ENCODE measurements at regions not wholly inside any gene's neighbourhood (a gene's known extent, or its start where the extent isn't known, plus 50 kb on each side); places are given as distances from the start of the nearest gene placed in this dataset.

DNA sequence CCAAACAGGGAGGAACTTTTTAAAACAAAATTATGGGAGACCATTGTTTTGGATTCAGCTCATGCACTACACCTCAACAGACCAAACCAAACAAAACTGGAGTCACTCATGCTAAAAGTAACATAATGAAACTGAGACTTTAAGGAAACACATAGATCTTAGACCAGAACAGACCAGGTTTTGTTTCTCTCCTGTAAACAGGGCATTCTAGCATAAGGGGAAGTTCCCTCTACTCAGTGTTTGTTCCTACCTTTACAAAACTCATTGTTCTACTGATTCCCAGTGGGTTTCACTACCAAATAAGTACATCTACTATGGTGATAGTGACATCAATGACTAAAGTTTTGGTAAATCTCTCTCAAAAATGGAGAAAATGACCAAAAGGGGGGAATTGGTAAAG lies 1103.6 kb upstream of the EDIL3 start:
- no peak for DNase-seq (ENCODE audit: low read depth)
- no peak overlapping the region for H3K4me3 ChIP-seq (ENCODE audit: low read depth, low read length)
- TF ChIP-seq, protein P1, sequence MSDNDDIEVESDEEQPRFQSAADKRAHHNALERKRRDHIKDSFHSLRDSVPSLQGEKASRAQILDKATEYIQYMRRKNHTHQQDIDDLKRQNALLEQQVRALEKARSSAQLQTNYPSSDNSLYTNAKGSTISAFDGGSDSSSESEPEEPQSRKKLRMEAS (IDR thresholded peaks at IDR 0.05; ENCODE audit: low read depth, low read length) = no peak
- TF ChIP-seq MYC (IDR thresholded peaks at IDR 0.05; ENCODE audit: low read depth, low read length) (no peak), POLR2A (IDR thresholded peaks at IDR 0.05; ENCODE audit: extremely low read depth, insufficient read length) (no peak)

DNA sequence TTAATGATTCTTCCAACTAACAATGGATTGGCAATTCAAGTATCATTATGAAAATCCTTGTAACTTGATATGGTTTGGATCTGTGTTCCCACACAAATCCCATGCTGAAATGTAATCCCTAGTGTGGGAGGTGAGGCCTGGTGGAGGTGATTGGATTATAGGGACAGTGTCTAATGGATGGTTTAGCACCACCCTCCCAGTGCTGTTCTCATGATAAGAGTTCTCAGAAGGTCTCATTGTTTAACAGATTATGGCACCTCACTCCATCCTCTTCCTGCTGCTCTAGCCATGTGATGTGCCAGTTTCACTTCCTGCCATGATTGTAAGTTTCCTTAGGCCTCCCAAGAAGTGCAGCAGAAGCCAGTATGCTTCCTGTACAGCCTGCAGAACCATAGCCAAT lies 1116.2 kb upstream of the EDIL3 start:
- H3K4me3 ChIP-seq (ENCODE audit: low read depth, low read length) = no peak overlapping the region
- TF ChIP-seq, protein P2, sequence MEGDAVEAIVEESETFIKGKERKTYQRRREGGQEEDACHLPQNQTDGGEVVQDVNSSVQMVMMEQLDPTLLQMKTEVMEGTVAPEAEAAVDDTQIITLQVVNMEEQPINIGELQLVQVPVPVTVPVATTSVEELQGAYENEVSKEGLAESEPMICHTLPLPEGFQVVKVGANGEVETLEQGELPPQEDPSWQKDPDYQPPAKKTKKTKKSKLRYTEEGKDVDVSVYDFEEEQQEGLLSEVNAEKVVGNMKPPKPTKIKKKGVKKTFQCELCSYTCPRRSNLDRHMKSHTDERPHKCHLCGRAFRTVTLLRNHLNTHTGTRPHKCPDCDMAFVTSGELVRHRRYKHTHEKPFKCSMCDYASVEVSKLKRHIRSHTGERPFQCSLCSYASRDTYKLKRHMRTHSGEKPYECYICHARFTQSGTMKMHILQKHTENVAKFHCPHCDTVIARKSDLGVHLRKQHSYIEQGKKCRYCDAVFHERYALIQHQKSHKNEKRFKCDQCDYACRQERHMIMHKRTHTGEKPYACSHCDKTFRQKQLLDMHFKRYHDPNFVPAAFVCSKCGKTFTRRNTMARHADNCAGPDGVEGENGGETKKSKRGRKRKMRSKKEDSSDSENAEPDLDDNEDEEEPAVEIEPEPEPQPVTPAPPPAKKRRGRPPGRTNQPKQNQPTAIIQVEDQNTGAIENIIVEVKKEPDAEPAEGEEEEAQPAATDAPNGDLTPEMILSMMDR (IDR thresholded peaks at IDR 0.05; ENCODE audit: low read depth, low read length) = no peak
- TF ChIP-seq, protein P1 (IDR thresholded peaks at IDR 0.05; ENCODE audit: low read depth, low read length) = no peak
- TF ChIP-seq MYC (IDR thresholded peaks at IDR 0.05; ENCODE audit: low read depth, low read length) (no peak), POLR2A (IDR thresholded peaks at IDR 0.05; ENCODE audit: extremely low read depth, insufficient read length) (no peak)
- peak; percentile 1 for DNase-seq (ENCODE audit: low read depth)

DNA sequence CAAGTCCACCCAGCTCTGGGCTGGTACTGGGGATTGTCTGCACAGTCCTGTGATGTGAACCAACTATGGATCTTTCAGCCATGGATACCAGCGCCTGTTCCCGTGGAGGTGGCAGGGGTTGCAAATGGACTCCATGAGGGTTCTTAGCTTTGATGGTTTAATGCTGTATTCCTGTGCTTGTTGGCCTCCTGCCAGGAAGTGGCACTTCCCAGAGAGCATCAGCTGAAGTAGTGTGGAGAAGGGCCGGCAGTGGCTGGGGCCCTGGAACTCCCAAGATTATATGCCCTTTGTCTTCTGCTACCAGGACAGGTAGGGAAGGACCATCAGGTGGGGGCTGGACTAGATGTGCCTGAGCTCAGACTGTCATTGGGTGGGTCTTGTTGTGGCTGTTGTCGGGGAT lies 1104.8 kb upstream of the COX7C start:
- no peak for DNase-seq (ENCODE audit: low read depth)
- no peak overlapping the region for H3K4me3 ChIP-seq (ENCODE audit: low read depth, low read length)
- TF ChIP-seq POLR2A (IDR thresholded peaks at IDR 0.05; ENCODE audit: extremely low read depth, insufficient read length) (no peak), MYC (IDR thresholded peaks at IDR 0.05; ENCODE audit: low read depth, low read length) (no peak)
- TF ChIP-seq, protein P2 (IDR thresholded peaks at IDR 0.05; ENCODE audit: low read depth, low read length) = no peak
- TF ChIP-seq, protein P1 (IDR thresholded peaks at IDR 0.05; ENCODE audit: low read depth, low read length) = no peak

DNA sequence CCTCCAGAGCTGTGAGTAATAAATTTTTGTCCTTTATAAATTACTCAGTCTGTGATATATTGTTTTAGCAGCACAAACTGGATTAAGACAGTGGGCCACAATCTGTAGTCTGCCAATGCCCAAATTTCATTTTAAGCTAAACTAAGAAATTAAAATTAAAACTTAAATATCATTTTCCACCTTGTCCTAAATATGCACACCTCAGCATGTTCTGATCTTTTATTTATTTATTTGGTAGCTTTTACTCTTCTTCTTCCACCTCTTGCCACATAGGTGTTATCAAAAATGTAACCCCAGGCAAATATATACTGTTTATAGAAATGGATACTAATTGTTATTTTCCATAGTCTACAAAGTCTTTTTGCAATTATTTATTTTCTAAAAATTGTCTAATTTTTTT lies 1102.2 kb upstream of the COX7C start:
- H3K4me3 ChIP-seq (ENCODE audit: low read depth, low read length) = no peak overlapping the region
- DNase-seq (ENCODE audit: low read depth) = no peak
- TF ChIP-seq POLR2A (IDR thresholded peaks at IDR 0.05; ENCODE audit: extremely low read depth, insufficient read length) (no peak), MYC (IDR thresholded peaks at IDR 0.05; ENCODE audit: low read depth, low read length) (no peak)
- TF ChIP-seq, protein P2 (IDR thresholded peaks at IDR 0.05; ENCODE audit: low read depth, low read length) = no peak
- TF ChIP-seq, protein P1 (IDR thresholded peaks at IDR 0.05; ENCODE audit: low read depth, low read length) = no peak

DNA sequence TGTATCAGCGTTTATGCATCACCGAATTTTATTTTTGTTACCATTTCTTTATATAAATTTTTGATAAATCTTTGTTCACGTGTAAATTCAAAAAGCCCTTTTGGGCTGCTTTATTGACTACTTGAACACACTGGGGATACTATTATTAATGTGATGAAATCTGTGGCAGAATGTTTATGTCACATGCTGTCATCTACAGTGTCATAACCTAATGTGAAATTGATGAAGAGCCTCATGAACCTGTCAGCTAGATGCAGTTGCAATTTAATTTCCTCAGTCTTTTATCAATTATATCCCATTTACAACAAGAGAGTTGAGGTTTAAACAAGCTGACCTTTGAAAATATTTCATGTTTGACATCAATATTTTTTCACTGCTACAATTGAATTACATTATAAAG lies 1100.4 kb upstream of the COX7C start:
- DNase-seq (ENCODE audit: low read depth) = no peak
- TF ChIP-seq MYC (IDR thresholded peaks at IDR 0.05; ENCODE audit: low read depth, low read length) (no peak), POLR2A (IDR thresholded peaks at IDR 0.05; ENCODE audit: extremely low read depth, insufficient read length) (no peak)
- TF ChIP-seq, protein P2 (IDR thresholded peaks at IDR 0.05; ENCODE audit: low read depth, low read length) = no peak
- TF ChIP-seq, protein P1 (IDR thresholded peaks at IDR 0.05; ENCODE audit: low read depth, low read length) = no peak
- no peak overlapping the region for H3K4me3 ChIP-seq (ENCODE audit: low read depth, low read length)

DNA sequence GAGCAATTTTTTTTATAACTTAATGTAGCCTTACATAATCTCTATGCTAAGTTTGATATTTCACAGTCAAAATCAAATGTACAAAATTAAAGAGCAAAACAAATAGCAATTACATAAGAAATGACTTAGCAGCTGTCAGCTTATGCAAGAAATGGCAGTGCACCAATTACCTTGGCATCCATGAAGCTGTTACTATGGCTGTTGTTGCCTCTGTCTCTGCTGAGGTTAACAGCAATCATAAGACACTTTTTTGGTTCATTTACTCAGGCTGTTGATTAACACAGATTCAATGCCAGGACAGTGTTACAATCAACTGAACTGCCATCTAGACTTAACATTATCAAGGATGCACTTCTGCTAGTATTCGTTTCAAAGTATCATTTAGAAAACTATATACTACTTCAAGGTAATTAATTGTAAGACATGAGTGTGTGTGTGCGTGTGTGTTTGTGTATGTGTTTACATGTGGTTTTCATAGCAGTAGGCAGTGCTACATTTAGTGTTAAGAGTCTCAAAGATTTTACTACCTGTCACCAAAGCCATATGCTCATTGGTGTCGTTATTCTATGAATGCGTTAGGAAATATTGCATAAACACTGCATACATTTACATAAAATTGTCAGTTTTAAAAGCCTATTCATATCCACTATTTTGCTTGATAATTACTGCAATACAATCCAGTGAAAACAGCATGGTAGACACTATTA lies 1084.2 kb upstream of the COX7C start:
- no peak for DNase-seq (ENCODE audit: low read depth)
- TF ChIP-seq, protein P1 (IDR thresholded peaks at IDR 0.05; ENCODE audit: low read depth, low read length) = no peak
- TF ChIP-seq MYC (IDR thresholded peaks at IDR 0.05; ENCODE audit: low read depth, low read length) = no peak
- H3K4me3 ChIP-seq (ENCODE audit: low read depth, low read length) = no peak overlapping the region

Data from NB4 (cell line).